ENCODE measurements at regions not wholly inside any gene's neighbourhood (a gene's known extent, or its start where the extent isn't known, plus 50 kb on each side); places are given as distances from the start of the nearest gene placed in this dataset.

- TF ChIP-seq EZH2 (IDR thresholded peaks at IDR 0.05; ENCODE audit: low read depth), result no peak
- TF ChIP-seq CTCF (conservative IDR thresholded peaks at IDR 0.05), result no peak
Observed at GRCh38 chr6:126698732-126699240, 358.9 kb downstream of the CENPW start.

All from PC-9 (cell line).